DMS53 treated with DMSO at 0.1 percent for 48 hours (cell line): ENCODE measurements at regions not wholly inside any gene's neighbourhood (a gene's known extent, or its start where the extent isn't known, plus 50 kb on each side); places are given as distances from the start of the nearest gene placed in this dataset.
"Not testable (repeated sequence)": the region's sequence is repeated elsewhere in the genome, so short reads cannot be mapped to it uniquely, and the experiment has no call there.

Experiments
- DNase-seq: peaks from one replicate; lab custom pipeline; 2025; ENCODE audit not compliant: unreplicated experiment; lab: John Stamatoyannopoulos, UW

DNA sequence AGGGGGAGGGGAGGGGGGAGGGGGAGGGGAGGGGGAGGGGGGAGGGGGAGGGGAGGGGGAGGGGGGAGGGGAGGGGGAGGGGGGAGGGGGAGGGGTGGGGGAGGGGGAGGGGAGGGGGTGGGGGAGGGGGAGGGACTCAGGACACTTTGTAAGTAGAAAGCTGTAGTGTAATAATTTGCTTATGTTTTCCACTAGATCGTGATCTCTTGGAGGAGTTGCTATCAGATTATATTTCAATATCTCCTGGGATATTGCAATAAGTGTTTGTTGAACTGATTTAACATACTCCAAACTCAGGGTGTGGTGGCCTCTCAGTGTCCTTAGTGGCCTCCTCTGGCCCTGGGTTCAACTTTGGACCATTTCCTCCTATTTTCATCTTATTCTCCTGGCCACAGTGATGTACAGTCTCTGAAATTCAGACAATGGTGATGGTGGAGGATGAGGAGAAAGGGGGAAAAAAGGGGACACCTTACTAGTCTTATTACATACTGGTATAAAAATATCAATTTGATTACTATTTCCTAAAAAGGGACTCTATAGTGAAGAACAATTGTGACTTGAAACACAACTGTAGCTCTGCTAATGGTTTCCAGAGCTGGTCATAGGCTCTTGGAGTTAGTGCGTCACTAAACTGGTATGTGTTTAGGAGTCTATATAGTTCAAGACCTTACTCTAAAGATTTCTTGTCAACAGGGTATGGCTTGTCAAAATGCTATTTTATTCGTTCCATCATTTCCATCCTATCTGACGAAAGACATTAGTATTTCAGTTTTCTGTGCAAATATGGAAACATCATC, 89.6 kb downstream of the DDX1 start:
- no peak for DNase-seq

DNA sequence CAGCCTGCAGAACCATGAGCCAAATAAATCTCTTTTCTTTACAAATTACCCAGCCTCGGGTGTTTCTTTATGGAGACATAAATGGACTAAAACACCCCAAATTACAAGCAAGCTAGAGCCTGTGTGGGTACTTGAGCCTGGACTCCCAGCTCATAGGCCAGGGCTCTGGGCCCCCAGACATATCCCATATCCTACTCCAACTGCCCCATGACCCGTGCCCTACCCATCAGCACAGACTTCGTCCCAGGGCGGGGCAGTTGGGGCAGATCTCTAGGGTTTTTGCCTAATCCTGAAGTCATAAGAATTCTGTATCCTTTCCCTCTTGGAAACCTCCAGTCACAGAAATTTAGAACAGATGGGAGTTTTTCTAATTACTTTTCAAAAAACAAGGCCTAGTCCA, 90.7 kb downstream of the DDX1 start:
- no peak for DNase-seq

DNA sequence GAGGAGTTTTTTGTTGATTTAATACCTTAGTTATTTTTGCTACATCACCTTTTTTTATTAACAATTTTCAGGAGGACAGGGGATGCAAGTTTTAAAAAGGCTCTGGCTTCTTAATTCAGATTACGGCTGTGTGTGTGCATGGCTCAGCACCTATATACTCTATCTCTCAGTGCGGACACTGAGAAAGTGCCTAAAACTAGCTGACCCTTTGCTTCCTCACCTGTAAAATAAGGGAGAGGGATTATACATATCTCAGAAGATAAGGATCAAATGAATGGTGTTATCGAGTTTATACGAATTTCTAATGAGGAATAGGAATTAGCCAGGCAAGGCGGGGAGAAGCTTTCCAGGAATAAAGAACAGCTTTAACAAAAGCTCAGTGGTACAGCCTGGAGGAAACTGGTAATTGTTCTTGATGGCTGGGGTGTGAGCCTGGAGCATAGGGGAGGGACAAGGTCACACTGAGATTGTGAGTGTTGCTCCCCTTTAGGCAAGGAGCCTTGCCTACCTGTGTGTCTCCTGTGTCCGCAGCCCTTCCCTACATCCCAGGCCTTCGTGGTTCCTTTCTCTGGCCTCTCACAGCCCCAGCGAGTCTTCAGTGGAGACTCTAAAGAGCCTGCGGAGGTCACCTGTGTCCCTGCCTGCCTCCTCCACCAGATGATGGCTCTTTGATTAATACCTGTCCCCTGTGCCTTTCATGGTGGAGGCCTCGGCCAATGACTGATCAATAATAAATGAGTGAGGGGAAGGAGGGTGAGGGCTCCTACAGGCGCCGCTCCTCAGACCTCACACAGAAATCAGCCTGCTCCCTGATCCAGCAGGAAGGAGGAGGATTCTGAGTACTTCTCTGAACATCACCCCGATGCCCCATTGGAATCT, 92.7 kb downstream of the DDX1 start:
- no peak for DNase-seq

DNA sequence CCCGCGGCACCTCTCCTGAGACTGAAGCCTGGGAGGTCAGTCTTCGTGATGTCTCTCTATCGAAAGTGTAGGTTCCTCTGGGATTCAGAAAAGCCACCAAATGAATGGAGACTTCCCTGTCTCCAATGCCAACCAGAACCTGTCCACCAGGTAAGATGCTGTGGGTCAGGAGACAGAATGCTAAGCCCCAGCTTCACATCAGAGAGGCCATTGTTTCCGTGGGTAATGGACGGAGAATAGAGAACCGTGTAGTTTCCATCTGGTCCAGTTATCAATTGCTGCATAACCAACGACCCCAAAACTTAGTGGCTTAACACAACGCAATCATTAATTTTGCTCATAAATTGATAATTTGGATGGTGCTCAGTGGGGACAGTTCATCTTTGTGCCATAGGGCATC, 93.5 kb downstream of the DDX1 start:
- DNase-seq: no peak

DNA sequence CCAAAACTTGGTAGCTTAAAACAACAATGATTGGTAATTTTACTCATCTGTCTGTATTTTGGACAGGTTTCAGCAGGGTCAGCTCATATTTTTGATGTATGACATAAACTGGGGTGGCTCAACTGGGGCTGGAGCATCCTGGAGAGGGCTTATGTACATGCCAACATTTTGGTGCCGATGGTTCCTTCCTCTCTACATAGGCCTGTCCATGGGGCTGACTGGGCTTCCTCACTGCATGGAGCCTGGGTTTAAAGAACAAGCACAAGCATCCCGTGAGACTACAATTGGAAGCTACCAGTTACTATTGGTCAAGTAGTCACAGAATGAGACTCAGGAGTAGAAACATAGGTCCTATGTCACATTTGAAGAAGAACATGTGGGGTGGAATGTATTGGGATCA, 95.0 kb downstream of the DDX1 start:
- DNase-seq: no peak

DNA sequence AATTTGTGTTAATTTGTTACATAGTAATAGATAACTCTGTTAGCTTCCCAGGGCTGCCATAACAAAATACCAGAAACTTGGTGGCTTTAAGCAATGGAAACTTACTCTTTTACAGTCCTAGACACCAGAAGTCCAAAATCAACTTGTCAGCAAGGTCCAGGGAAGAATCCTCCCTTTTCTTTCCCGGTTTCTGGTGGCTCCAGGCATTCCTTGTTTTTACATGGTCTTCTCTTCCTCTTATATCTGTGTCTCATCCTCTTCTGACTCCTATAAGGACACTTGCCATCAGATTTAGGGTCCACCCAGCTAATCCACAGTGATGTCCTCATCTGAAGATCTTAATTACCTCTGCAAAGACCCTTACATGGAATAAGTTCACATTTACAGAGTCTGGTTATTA, 95.6 kb downstream of the DDX1 start:
- DNase-seq: no peak

DNA sequence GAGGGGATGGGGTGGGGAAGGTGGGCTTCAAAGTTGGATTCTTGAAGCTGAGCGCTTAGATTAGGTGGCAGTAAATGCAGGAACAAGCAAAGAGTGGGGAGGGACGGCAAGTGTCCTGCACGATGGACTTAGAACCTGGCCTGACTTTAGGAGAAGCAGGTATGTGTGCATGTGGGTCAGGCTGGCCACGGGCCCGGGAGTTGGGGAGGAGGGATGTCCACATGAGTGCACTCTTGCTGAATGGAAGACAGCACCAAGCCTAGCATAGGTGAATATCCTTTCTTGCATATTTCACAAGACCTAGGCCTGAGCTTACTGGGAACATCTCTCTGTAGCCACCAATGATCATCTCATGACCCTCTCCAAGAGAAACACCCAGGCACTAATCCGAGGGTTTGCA, 96.1 kb downstream of the DDX1 start:
- DNase-seq: no peak

DNA sequence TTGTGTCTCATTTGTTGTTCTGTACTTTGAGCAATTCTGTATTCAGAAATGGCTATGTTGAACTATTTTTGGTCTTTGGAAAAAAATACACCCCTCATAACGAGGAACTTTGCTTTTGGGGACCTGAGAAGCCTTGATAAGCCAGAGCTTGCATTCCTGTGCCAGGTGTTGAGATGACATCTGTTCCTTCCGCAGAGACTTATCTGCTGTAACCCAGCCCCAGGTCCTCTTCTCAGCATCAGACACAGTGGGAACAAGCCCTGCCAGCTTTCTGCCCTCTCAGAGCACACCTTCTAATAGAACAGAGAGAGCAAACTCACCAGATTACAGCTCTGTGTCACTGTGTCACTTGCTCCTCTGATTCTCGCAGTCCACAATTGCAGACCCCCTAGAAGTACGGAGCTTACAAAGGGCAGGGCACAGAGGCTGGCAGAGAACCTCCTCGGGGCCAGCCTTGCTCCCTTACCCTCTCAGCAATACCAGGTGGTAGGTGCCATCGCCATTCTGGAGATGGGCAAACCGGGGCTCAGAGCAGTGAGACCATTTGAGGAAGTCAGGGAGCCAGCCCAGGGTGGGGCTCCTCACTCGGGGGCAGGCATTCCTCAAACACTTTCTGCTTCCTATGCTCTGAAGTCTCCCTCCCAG, 97.4 kb downstream of the DDX1 start:
- no peak for DNase-seq

DNA sequence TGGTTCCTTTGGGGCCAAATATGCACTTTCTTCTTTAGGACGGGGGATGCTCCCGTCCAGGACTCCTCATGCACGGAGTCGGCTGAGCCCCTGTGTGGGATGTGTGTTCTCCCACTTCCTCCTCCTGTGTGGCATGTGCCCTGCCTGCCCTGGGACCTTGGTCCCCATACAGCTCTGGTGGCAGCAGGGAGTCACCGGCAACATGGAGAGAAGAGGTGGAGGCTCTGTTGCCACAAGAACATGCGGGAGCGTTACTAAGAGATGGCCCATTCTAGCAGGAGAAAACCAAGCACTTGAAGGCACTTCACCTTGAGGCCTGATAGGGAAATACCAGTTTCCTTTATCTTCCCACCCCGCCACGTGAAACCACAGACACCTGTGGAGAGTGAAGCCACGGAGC, 98.0 kb downstream of the DDX1 start:
- no peak for DNase-seq

DNA sequence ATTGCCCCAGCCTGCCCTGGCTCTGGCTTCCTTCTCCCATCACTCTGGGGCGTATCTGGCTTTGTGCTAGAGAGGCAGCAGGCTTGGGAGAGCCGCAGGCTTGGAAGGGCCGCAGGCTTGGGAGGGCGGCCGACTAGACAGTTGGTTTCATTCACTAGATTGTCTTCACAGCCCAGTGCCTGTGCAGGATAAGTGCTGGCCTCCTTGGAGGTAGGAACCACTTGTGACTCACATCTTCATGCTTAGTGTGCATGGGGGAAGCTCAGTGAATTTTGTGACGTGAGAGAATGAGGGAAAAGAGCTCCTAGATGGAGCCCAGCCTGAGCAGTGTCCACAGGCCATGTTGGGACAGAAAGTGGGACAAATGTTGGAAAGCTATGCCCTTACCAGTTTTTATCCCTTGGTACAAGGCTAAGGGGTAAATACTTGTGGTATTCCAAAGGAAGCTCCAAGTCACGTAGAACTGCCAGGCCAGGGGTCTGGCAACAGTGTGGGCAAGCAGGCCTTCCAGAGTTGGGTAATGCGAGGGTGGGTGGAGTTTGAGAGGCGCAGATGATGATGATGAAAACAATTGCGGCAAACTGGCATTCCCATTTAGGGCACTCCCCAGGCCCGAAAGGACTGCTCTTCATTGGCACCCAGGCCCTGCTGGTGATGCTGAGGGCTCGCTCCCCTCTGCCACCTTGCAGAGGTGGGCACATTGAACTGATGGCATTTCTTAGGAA, 100.1 kb downstream of the DDX1 start:
- no peak for DNase-seq

DNA sequence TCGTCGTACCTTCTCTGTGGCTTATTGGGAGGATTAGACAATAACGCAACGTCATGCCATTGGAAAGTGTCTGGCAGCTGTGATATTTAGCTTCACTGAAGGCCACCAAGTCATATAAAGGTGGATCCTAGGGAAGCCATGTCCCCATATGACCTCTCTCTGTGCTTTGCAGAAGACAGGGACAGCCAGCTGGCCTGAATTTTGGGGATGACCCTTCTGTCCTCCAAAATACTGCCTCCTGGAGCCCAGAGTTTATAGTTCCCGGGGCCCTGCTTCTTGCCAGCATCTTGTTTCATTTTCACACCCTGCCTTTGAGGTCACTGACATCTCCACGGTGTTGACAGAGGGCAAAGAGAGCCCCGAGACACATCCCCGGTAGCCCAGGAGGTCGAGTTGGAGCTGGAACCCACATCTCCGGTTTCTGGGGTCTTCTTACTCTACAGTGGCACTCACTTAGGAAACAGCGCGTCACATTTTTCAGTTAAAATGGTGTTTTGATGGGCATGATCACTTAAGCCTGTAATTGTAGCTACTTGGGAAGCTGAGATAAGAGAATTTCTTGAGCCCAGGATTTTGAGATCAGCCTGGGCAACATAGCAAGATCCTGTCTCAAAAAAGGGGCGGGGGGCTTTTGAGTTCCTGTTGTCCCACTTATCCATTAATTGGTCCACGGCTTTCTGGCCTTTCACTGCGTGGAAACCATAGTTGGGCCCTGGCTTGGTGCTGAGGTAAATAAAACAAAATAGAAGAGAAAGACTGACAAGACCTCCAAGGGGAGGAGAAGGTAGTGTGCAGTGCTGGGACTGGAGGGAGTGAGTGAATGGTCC, 101.1 kb downstream of the DDX1 start:
- DNase-seq: no peak

DNA sequence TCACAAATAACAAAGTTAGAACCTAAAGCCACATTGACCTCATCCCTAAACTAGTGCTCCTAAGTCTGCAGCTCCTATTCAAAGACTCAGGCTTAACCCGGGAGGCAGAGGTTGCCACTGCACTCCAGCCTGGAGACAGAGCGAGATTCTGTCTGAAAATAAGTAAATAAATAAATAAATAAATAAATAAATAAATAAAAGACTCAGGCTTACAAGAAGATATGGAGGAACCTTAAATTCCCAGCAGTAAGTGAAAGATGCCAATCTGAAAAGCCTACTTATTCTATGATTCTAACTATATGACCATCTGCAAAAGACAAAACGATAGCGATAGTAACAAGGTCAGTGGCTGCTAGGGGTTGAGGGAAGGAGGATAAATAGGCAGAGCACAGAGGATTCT, 101.7 kb downstream of the DDX1 start:
- no peak for DNase-seq

DNA sequence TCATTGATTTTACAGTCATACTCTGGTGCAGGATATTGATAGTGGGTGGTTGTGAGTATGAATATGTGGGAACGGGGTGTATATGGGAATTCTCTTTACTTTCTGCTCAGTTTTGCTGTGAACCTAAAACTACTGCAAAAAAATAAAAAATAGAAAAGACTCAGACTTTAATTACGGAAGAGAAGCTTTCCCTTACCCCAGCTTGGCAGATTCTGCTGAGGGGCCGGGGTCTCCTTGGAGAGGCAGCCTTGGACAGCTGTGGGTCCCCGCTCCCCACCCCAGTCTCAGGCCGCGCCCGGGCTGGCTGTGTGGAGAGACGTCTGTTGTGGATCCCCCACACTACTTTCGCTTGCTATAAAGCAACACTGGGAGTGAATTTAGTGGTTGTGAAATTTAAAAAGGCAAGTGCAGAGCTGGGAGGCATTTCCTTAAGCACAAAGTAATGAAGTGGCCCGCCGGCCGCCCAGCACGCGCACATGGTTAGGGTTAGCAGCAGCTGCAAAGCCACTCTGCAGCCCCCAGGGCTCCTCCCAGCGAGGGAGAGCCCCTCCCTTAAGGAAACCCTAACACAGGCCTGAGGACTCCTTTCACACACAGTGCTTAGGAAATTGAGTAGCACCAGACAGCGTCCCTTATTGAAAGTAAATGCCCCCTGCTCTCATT, 102.4 kb downstream of the DDX1 start:
- DNase-seq: no peak

DNA sequence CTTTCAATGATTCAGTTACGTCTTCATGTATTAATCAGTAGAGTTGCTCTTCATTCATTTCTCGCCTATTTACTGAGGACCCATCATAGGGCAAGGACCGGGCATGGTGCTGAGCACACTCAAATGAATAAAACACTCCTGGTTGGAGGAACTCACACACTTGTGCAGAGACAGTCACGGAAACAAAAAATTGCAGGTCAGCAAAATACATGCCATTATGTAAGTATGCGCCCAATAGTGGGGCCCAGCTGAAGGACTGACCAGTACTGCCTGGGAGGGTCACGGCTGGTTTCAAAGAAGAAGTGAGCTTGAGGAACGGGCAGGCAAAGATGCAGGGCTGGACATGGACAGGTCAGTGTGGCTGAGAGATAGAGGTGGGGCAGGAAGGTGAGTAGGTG, 102.9 kb downstream of the DDX1 start:
- DNase-seq: no peak

DNA sequence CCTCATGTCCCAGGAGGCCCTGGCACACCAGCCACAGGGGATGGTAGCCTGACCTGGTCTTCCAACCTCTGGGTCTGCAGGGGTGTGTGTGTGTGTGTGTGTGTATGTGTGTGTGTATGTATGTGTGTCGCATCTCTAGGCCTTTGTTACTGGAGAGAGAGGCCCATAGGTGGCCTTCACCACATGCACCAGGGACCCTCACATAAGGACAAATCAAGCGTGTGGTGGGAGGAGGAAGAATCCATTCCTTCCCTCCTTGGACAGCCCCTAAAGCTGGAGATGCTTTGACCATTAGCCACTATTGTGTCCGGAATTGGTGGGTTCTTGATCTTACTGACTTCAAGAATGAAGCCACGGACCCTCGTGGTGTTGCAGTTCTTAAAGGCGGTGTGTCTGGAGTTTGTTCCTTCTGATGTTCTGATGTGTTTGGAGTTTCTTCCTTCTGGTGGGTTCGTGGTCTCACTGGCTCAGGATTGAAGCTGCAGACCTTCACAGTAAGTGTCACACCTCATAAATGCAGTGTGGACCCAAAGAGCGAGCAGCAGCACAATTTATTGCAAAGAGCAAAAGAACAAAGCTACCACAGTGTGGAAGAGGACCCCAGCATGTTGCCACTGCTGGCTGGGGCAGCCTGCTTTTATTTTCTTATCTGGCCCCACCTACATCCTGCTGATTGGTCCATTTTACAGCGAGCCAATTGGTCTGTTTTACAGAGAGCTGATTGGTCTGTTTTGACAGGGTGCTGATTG, 104.1 kb downstream of the DDX1 start:
- no peak for DNase-seq

DNA sequence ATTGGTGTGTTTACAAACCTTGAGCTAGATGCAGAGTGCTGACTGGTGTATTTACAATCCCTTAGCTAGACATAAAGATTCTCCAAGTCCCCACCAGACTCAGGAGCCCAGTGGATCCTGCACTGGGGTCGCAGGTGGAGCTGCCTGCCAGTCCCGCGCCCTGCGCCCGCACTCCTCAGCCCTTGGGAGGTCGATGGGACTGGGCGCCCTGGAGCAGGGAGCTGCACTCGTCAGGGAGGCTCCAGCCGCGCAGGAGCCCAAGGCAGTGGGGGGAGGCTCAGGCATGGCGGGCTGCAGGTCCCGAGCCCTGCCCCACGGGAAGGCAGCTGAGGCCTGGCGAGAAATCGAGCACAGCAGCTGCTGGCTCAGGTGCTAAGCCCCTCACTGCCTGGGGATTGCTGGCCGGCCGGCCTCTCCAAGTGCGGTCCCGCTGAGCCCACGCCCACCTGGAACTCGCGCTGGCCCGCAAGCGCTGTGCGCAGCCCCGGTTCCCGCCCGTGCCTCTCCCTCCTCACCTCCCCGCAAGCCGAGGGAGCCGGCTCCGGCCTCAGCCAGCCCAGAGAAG, 105.0 kb downstream of the DDX1 start:
- DNase-seq: not testable (repeated sequence)

DNA sequence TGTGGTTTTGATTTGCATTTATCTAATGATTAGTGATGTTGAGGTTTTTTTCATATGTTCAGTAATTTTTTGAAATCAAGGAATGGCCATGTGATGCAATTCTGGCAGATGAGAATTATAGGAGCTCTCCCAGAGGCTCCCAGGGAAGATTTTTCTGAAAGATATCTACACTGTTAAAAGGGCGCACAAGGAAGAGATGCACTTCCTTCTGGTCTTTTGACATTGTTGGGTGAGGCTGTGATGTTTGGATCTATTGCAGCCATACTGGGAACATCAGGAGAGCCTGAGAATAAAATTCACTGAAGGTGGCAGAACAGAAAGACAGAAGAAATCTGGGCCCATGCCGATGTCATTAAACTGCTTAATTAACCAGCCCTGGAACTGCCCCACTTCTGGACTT, 108.5 kb downstream of the DDX1 start:
- DNase-seq: no peak

DNA sequence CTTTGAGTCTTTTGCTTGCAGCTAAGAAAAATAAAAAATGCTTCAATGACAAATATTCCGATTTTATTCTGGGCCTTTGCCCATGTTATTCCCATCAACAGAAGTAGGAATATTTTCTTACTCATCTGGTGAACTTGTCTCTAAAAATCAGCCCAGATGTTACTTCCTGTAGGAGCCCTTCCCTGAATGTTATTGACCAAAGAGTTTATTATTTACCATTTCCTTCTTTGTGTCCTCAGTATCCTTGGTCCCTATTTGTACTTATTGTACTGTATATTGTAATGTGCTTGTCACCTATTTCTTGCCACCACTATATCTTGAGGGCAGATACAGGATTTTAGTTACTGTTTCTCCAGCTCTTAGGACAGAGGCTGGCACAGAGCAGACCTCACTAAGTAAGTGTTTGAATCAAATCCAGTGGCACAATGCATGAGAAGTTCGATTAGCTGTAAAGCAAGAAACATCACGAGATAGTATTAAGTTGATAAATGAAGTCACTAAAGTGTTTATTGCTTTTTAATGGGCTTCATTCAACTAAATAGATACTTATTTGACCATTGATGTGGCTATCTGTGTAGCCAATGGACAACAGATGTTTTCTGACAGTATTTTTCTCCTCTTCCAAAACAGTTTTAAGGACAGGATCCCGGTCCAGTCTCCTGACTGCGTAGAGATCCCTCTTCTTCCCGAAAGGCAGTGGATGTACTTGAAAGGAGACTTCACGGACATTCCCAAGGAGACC, 109.1 kb downstream of the DDX1 start:
- no peak for DNase-seq
